ENCODE measurements at regions not wholly inside any gene's neighbourhood (a gene's known extent, or its start where the extent isn't known, plus 50 kb on each side); places are given as distances from the start of the nearest gene placed in this dataset.
A peak's percentile ranks its signal among the peaks of the same experiment; 100 is the strongest.

- H3K9me3 ChIP-seq = no peaks in the 10 kb centered on the region
- H3K27ac ChIP-seq = no peak overlapping the region
- peaks cover 0 to 3% (median 0%) of the 10 kb centered on the region in 12 donors for H3K4me1 ChIP-seq
- no peak for TF ChIP-seq CTCF (IDR thresholded peaks at IDR 0.05)
- no peak for TF ChIP-seq POLR2A (IDR thresholded peaks at IDR 0.05)
- H3K4me3 ChIP-seq = no peak overlapping the region
- 92 to 96% (median 93%) methylated on average over 18 of the region's 18 CpGs for WGBS, 4 donors
- no peaks in the 10 kb centered on the region for H3K27me3 ChIP-seq
- no peak for DNase-seq
- H3K36me3 ChIP-seq = no peaks in the 10 kb centered on the region
- no peak for ATAC-seq
- intact Hi-C loops (cut with DNase I) = no loop called here
Observed at GRCh38 chr11:81421251-81421860, 1312.3 kb downstream of the FAM181B start.

- Histone ChIP-seq H3K4me1 (peaks cover 0 to 3% (median 0%) of the 10 kb centered on the region in 12 donors), H3K9me3 (no peaks in the 10 kb centered on the region), H3K27ac (no peak overlapping the region), H3K4me3 (no peak overlapping the region), H3K27me3 (no peaks in the 10 kb centered on the region), H3K36me3 (no peaks in the 10 kb centered on the region)
- 65 to 70% (median 67%) methylated on average over 3 of the region's 3 CpGs for WGBS, 4 donors
- TF ChIP-seq POLR2A (IDR thresholded peaks at IDR 0.05) = no peak
- peak in 2 of 12 donors; percentile 11 to 30 for TF ChIP-seq CTCF (IDR thresholded peaks at IDR 0.05)
- intact Hi-C loops (cut with DNase I) = no loop called here
- no peak for DNase-seq
- peak in 2 of 4 donors; percentile 53 to 61 for ATAC-seq
Observed at GRCh38 chr11:81420668-81421250, 1312.9 kb downstream of the FAM181B start.

GRCh38 chr11:81397316-81397715, 1336.3 kb downstream of the FAM181B start:
- no peak for ATAC-seq
- intact Hi-C loops (cut with DNase I) = no loop called here
- no peaks in the 10 kb centered on the region for H3K27me3 ChIP-seq
- H3K4me1 ChIP-seq = no peaks in the 10 kb centered on the region
- DNase-seq = no peak
- H3K27ac ChIP-seq = no peak overlapping the region
- H3K4me3 ChIP-seq = no peak overlapping the region
- H3K36me3 ChIP-seq = no peaks in the 10 kb centered on the region
- H3K9me3 ChIP-seq = no peaks in the 10 kb centered on the region
- no peak for TF ChIP-seq CTCF (IDR thresholded peaks at IDR 0.05)
- TF ChIP-seq POLR2A (IDR thresholded peaks at IDR 0.05) = no peak
- WGBS, 4 donors = 58 to 68% (median 64%) methylated on average over 2 of the region's 2 CpGs

- no peak for DNase-seq
Observed at GRCh38 chr11:81394311-81394710, 1339.4 kb downstream of the FAM181B start.

More at GRCh38 chr11:81394311-81394710, 1339.4 kb downstream of the FAM181B start:
- WGBS, 4 donors = 45 to 49% (median 47%) methylated on average over 2 of the region's 2 CpGs
- ATAC-seq = no peak
- no peaks in the 10 kb centered on the region for H3K4me1 ChIP-seq
- no peaks in the 10 kb centered on the region for H3K27me3 ChIP-seq
- H3K9me3 ChIP-seq = no peaks in the 10 kb centered on the region
- no peaks in the 10 kb centered on the region for H3K36me3 ChIP-seq
- intact Hi-C loops (cut with DNase I) = no loop called here
- H3K27ac ChIP-seq = no peak overlapping the region
- H3K4me3 ChIP-seq = no peak overlapping the region
- TF ChIP-seq CTCF (IDR thresholded peaks at IDR 0.05) = no peak
- no peak for TF ChIP-seq POLR2A (IDR thresholded peaks at IDR 0.05)

All from heart left ventricle (tissue), 16 donors.